ENCODE measurements at regions not wholly inside any gene's neighbourhood (a gene's known extent, or its start where the extent isn't known, plus 50 kb on each side); places are given as distances from the start of the nearest gene placed in this dataset.

- 87% methylated on average over 3 of the region's 3 CpGs for WGBS
These were observed 602.8 kb downstream of the EPHA4 start for GRCh38 chr2:220969348-220969747.

GRCh38 chr2:220980966-220981675 is 591.0 kb downstream of the EPHA4 start:
- Histone ChIP-seq H2BK120ac (ENCODE audit: low read depth, low read length) (no peak overlapping the region), H2BK15ac (ENCODE audit: low read depth, poor library complexity, severe bottlenecking) (no peak overlapping the region), H2BK5ac (ENCODE audit: low read depth, low read length, poor library complexity, severe bottlenecking) (no peak overlapping the region), H3K4me1 (ENCODE audit: control insufficient read depth, insufficient read depth, low read depth, low read length) (peaks cover 2% of the 10 kb centered on the region), H3K23ac (ENCODE audit: low read length in 2 of 2) (no peak overlapping the region), H3K9me3 (ENCODE audit: control insufficient read depth, low read length) (peaks cover 12% of the 10 kb centered on the region), H3K27me3 (ENCODE audit: control insufficient read depth in 1 of 2, insufficient read depth in 1 of 2, low read length in 2 of 2) (no peaks in the 10 kb centered on the region), H3K14ac (ENCODE audit: low read length in 2 of 2) (no peak overlapping the region), H2BK12ac (ENCODE audit: low read length in 2 of 2) (no peak overlapping the region), H2AK5ac (ENCODE audit: low read length, severe bottlenecking) (peak overlapping the region; percentile 33), H3K4ac (ENCODE audit: low read depth in 1 of 2, low read length in 2 of 2) (no peak overlapping the region), H2AFZ (ENCODE audit: low read depth, low read length) (no peak overlapping the region), H3K27ac (ENCODE audit: low read length, poor library complexity, severe bottlenecking) (no peak overlapping the region), H3K9ac (ENCODE audit: low read length) (no peak overlapping the region), H3K79me1 (replicated peaks; ENCODE audit: low read length, poor library complexity, severe bottlenecking) (no peaks in the 10 kb centered on the region), H3K18ac (ENCODE audit: low read depth in 1 of 2, low read length in 2 of 2) (no peak overlapping the region), H3K4me2 (ENCODE audit: low read length, poor library complexity, severe bottlenecking) (no peak overlapping the region), H4K91ac (ENCODE audit: low read length) (no peak overlapping the region), H3K4me3 (ENCODE audit: insufficient read depth in 1 of 2, low read depth in 1 of 2, low read length in 2 of 2) (no peak overlapping the region), H4K8ac (ENCODE audit: low read length) (no peak overlapping the region), H3K36me3 (ENCODE audit: control insufficient read depth in 1 of 2, insufficient read depth in 2 of 2, low read depth in 1 of 2, low read length in 2 of 2) (no peaks in the 10 kb centered on the region)
- no peak for DNase-seq
- WGBS = 82% methylated on average over 1 of the region's 4 CpGs

More at GRCh38 chr2:220969348-220969747, 602.8 kb downstream of the EPHA4 start:
- Histone ChIP-seq H3K23ac (ENCODE audit: low read length in 2 of 2) (no peak overlapping the region), H2BK15ac (ENCODE audit: low read depth, poor library complexity, severe bottlenecking) (no peak overlapping the region), H3K27me3 (ENCODE audit: control insufficient read depth in 1 of 2, insufficient read depth in 1 of 2, low read length in 2 of 2) (peaks cover 0 to 4% of the 10 kb centered on the region in 2 experiments), H3K18ac (ENCODE audit: low read depth in 1 of 2, low read length in 2 of 2) (no peak overlapping the region), H2AK5ac (ENCODE audit: low read length, severe bottlenecking) (peak overlapping the region; percentile 54), H2BK12ac (ENCODE audit: low read length in 2 of 2) (no peak overlapping the region), H4K91ac (ENCODE audit: low read length) (no peak overlapping the region), H3K14ac (ENCODE audit: low read length in 2 of 2) (no peak overlapping the region), H3K27ac (ENCODE audit: low read length, poor library complexity, severe bottlenecking) (no peak overlapping the region), H3K36me3 (ENCODE audit: control insufficient read depth in 1 of 2, insufficient read depth in 2 of 2, low read depth in 1 of 2, low read length in 2 of 2) (no peaks in the 10 kb centered on the region), H3K4ac (ENCODE audit: low read depth in 1 of 2, low read length in 2 of 2) (no peak overlapping the region), H3K4me1 (ENCODE audit: control insufficient read depth, insufficient read depth, low read depth, low read length) (peaks cover 4% of the 10 kb centered on the region), H3K79me1 (replicated peaks; ENCODE audit: low read length, poor library complexity, severe bottlenecking) (no peaks in the 10 kb centered on the region), H2BK5ac (ENCODE audit: low read depth, low read length, poor library complexity, severe bottlenecking) (no peak overlapping the region), H3K4me3 (ENCODE audit: insufficient read depth in 1 of 2, low read depth in 1 of 2, low read length in 2 of 2) (no peak overlapping the region), H4K8ac (ENCODE audit: low read length) (no peak overlapping the region), H3K9ac (ENCODE audit: low read length) (no peak overlapping the region), H2AFZ (ENCODE audit: low read depth, low read length) (no peak overlapping the region), H3K9me3 (ENCODE audit: control insufficient read depth, low read length) (no peaks in the 10 kb centered on the region), H2BK120ac (ENCODE audit: low read depth, low read length) (no peak overlapping the region), H3K4me2 (ENCODE audit: low read length, poor library complexity, severe bottlenecking) (no peak overlapping the region)
- no peak for DNase-seq

GRCh38 chr2:220981926-220982325 is 590.2 kb downstream of the EPHA4 start:
- no peaks in the 10 kb centered on the region for H3K36me3 ChIP-seq (ENCODE audit: control insufficient read depth in 1 of 2, insufficient read depth in 2 of 2, low read depth in 1 of 2, low read length in 2 of 2)
- H2BK12ac ChIP-seq (ENCODE audit: low read length in 2 of 2) = no peak overlapping the region
- H4K8ac ChIP-seq (ENCODE audit: low read length) = no peak overlapping the region
- H3K18ac ChIP-seq (ENCODE audit: low read depth in 1 of 2, low read length in 2 of 2) = no peak overlapping the region
- no peak overlapping the region for H2AFZ ChIP-seq (ENCODE audit: low read depth, low read length)
- no peaks in the 10 kb centered on the region for H3K79me1 ChIP-seq (replicated peaks; ENCODE audit: low read length, poor library complexity, severe bottlenecking)
- no peak overlapping the region for H2BK5ac ChIP-seq (ENCODE audit: low read depth, low read length, poor library complexity, severe bottlenecking)
- H3K14ac ChIP-seq (ENCODE audit: low read length in 2 of 2) = no peak overlapping the region
- no peak overlapping the region for H3K9ac ChIP-seq (ENCODE audit: low read length)
- no peak overlapping the region for H3K4me3 ChIP-seq (ENCODE audit: insufficient read depth in 1 of 2, low read depth in 1 of 2, low read length in 2 of 2)
- no peaks in the 10 kb centered on the region for H3K27me3 ChIP-seq (ENCODE audit: control insufficient read depth in 1 of 2, insufficient read depth in 1 of 2, low read length in 2 of 2)
- no peak overlapping the region for H2BK15ac ChIP-seq (ENCODE audit: low read depth, poor library complexity, severe bottlenecking)
- H4K91ac ChIP-seq (ENCODE audit: low read length) = no peak overlapping the region
- no peak overlapping the region for H3K4ac ChIP-seq (ENCODE audit: low read depth in 1 of 2, low read length in 2 of 2)
- no peak overlapping the region for H2AK5ac ChIP-seq (ENCODE audit: low read length, severe bottlenecking)
- H3K9me3 ChIP-seq (ENCODE audit: control insufficient read depth, low read length) = peaks cover 12% of the 10 kb centered on the region
- no peak for DNase-seq
- H3K4me1 ChIP-seq (ENCODE audit: control insufficient read depth, insufficient read depth, low read depth, low read length) = peaks cover 2% of the 10 kb centered on the region
- no peak overlapping the region for H3K23ac ChIP-seq (ENCODE audit: low read length in 2 of 2)
- H3K4me2 ChIP-seq (ENCODE audit: low read length, poor library complexity, severe bottlenecking) = no peak overlapping the region
- H2BK120ac ChIP-seq (ENCODE audit: low read depth, low read length) = no peak overlapping the region
- 100% methylated on average over 2 of the region's 6 CpGs for WGBS
- no peak overlapping the region for H3K27ac ChIP-seq (ENCODE audit: low read length, poor library complexity, severe bottlenecking)

GRCh38 chr2:220985561-220985960 is 586.5 kb downstream of the EPHA4 start:
- Histone ChIP-seq H3K23ac (ENCODE audit: low read length in 2 of 2) (no peak overlapping the region), H2AK5ac (ENCODE audit: low read length, severe bottlenecking) (no peak overlapping the region), H4K8ac (ENCODE audit: low read length) (no peak overlapping the region), H3K18ac (ENCODE audit: low read depth in 1 of 2, low read length in 2 of 2) (no peak overlapping the region), H3K27me3 (ENCODE audit: control insufficient read depth in 1 of 2, insufficient read depth in 1 of 2, low read length in 2 of 2) (no peaks in the 10 kb centered on the region), H3K4me2 (ENCODE audit: low read length, poor library complexity, severe bottlenecking) (no peak overlapping the region), H2AFZ (ENCODE audit: low read depth, low read length) (no peak overlapping the region), H3K4ac (ENCODE audit: low read depth in 1 of 2, low read length in 2 of 2) (no peak overlapping the region), H3K9me3 (ENCODE audit: control insufficient read depth, low read length) (no peaks in the 10 kb centered on the region), H3K4me3 (ENCODE audit: insufficient read depth in 1 of 2, low read depth in 1 of 2, low read length in 2 of 2) (no peak overlapping the region), H2BK15ac (ENCODE audit: low read depth, poor library complexity, severe bottlenecking) (no peak overlapping the region), H3K9ac (ENCODE audit: low read length) (no peak overlapping the region), H2BK12ac (ENCODE audit: low read length in 2 of 2) (no peak overlapping the region), H3K79me1 (replicated peaks; ENCODE audit: low read length, poor library complexity, severe bottlenecking) (no peaks in the 10 kb centered on the region), H3K27ac (ENCODE audit: low read length, poor library complexity, severe bottlenecking) (no peak overlapping the region), H2BK120ac (ENCODE audit: low read depth, low read length) (no peak overlapping the region), H4K91ac (ENCODE audit: low read length) (no peak overlapping the region), H3K4me1 (ENCODE audit: control insufficient read depth, insufficient read depth, low read depth, low read length) (peaks cover 2% of the 10 kb centered on the region), H3K36me3 (ENCODE audit: control insufficient read depth in 1 of 2, insufficient read depth in 2 of 2, low read depth in 1 of 2, low read length in 2 of 2) (no peaks in the 10 kb centered on the region), H2BK5ac (ENCODE audit: low read depth, low read length, poor library complexity, severe bottlenecking) (no peak overlapping the region), H3K14ac (ENCODE audit: low read length in 2 of 2) (no peak overlapping the region)
- 86% methylated on average over 4 of the region's 4 CpGs for WGBS
- DNase-seq = no peak

Measured in mesenchymal stem cell (in vitro differentiated cells and primary cell).